Nephron progenitor cell (in vitro differentiated cells): ENCODE measurements at regions not wholly inside any gene's neighbourhood (a gene's known extent, or its start where the extent isn't known, plus 50 kb on each side); places are given as distances from the start of the nearest gene placed in this dataset.

Experiments used
- DNase-seq: peaks from one replicate; pipeline ENCODE4 v3.0.0; 2021
- H3K27ac Mint-ChIP-seq: 2 replicates; pipeline ENCODE4 v1.8.0; 2021; ENCODE audit warnings: mild to moderate bottlenecking, moderate library complexity, mixed read lengths
- H3K27me3 Mint-ChIP-seq: 2 replicates; pipeline ENCODE4 v1.8.0; 2021; ENCODE audit warnings: mild to moderate bottlenecking, low read depth, mixed read lengths; ENCODE audit not compliant: poor library complexity
- H3K36me3 Mint-ChIP-seq: 2 replicates; pipeline ENCODE4 v1.8.0; 2021; ENCODE audit warnings: low read depth, mixed read lengths
- H3K4me1 Mint-ChIP-seq: 2 replicates; pipeline ENCODE4 v1.8.0; 2021; ENCODE audit warnings: mixed read lengths
- H3K4me3 Mint-ChIP-seq: 2 replicates; pipeline ENCODE4 v1.8.0; 2021; ENCODE audit warnings: mild to moderate bottlenecking, moderate library complexity, mixed read lengths
- H3K9me3 Mint-ChIP-seq: 2 replicates; pipeline ENCODE4 v1.8.0; 2021; ENCODE audit warnings: mild to moderate bottlenecking, moderate library complexity, mixed read lengths
- CTCF ChIP-seq: fragments of 200-600 bp; sonication (generic); IDR thresholded peaks from 2 replicates; pipeline ENCODE4 v1.5.0; 2021; ENCODE audit warnings: antibody characterized with exemption

- Mint-ChIP-seq H3K4me3 (no peak overlapping the region), H3K36me3 (no peaks in the 10 kb centered on the region), H3K4me1 (peaks cover 12% of the 10 kb centered on the region), H3K27ac (no peak overlapping the region), H3K27me3 (peaks cover 12% of the 10 kb centered on the region), H3K9me3 (peaks cover 4% of the 10 kb centered on the region)
- no peak for DNase-seq
- no peak for TF ChIP-seq CTCF
Measured at GRCh38 chr16:73129455-73129854, 81.5 kb upstream of the ZFHX3 start.

GRCh38 chr16:73126525-73126853 is 78.6 kb upstream of the ZFHX3 start:
- DNase-seq: no peak
- Mint-ChIP-seq H3K36me3 (no peaks in the 10 kb centered on the region), H3K4me3 (no peak overlapping the region), H3K27me3 (peaks cover 3% of the 10 kb centered on the region), H3K9me3 (peaks cover 4% of the 10 kb centered on the region), H3K4me1 (peaks cover 14% of the 10 kb centered on the region), H3K27ac (no peak overlapping the region)
- no peak for TF ChIP-seq CTCF

- no peak overlapping the region for H3K27ac Mint-ChIP-seq
- H3K4me3 Mint-ChIP-seq: no peak overlapping the region
- no peak for TF ChIP-seq CTCF
- H3K36me3 Mint-ChIP-seq: no peaks in the 10 kb centered on the region
- H3K9me3 Mint-ChIP-seq: peaks cover 4% of the 10 kb centered on the region
- peaks cover 3% of the 10 kb centered on the region for H3K27me3 Mint-ChIP-seq
- DNase-seq: no peak
- peaks cover 11% of the 10 kb centered on the region for H3K4me1 Mint-ChIP-seq
Measured at GRCh38 chr16:73125850-73126524, 78.1 kb upstream of the ZFHX3 start.

GRCh38 chr16:73124665-73125375 is 76.9 kb upstream of the ZFHX3 start:
- peaks cover 4% of the 10 kb centered on the region for H3K9me3 Mint-ChIP-seq
- H3K4me3 Mint-ChIP-seq: no peak overlapping the region
- no peak overlapping the region for H3K27ac Mint-ChIP-seq
- no peak for DNase-seq
- H3K4me1 Mint-ChIP-seq: peaks cover 11% of the 10 kb centered on the region
- no peak for TF ChIP-seq CTCF
- H3K27me3 Mint-ChIP-seq: peaks cover 3% of the 10 kb centered on the region
- H3K36me3 Mint-ChIP-seq: no peaks in the 10 kb centered on the region

GRCh38 chr16:73124097-73124652 is 76.2 kb upstream of the ZFHX3 start:
- H3K36me3 Mint-ChIP-seq: no peaks in the 10 kb centered on the region
- H3K27me3 Mint-ChIP-seq: peaks cover 3% of the 10 kb centered on the region
- peaks cover 11% of the 10 kb centered on the region for H3K4me1 Mint-ChIP-seq
- no peak overlapping the region for H3K27ac Mint-ChIP-seq
- peaks cover 4% of the 10 kb centered on the region for H3K9me3 Mint-ChIP-seq
- no peak for DNase-seq
- no peak for TF ChIP-seq CTCF
- no peak overlapping the region for H3K4me3 Mint-ChIP-seq
